Pancreas (tissue), 10 donors: ENCODE measurements at regions not wholly inside any gene's neighbourhood (a gene's known extent, or its start where the extent isn't known, plus 50 kb on each side); places are given as distances from the start of the nearest gene placed in this dataset.
A peak's percentile ranks its signal among the peaks of the same experiment; 100 is the strongest.
"Not testable (repeated sequence)": the region's sequence is repeated elsewhere in the genome, so short reads cannot be mapped to it uniquely, and the experiment has no call there.

Experiments
- ATAC-seq, 4 donors: fragments of 200-7000 bp; cut with Tn5 transposase; one replicate each; pipeline versions ENCODE4 v1.8.0 to v1.9.1; 2020; ENCODE audit warnings: mild to moderate bottlenecking in 4 of 4, moderate library complexity in 4 of 4
- DNase-seq, 6 donors: peaks; one replicate each; pipeline ENCODE4 v3.0.0-alpha.2; 2020
- FAIRE-seq: peaks from 2 replicates; lab custom pipeline; 2012; peaks lifted over from hg19 to GRCh38; lab: Jason Lieb, UNC
- H3K27ac ChIP-seq, 4 donors: fragments of 200-600 bp; sonication (generic); 1 replicate in 3 of 4; 2 replicates in 1 of 4; pipeline versions ENCODE4 v1.5.0 to v1.8.0; 2020
- H3K27me3 ChIP-seq, 4 donors: fragments of 200-600 bp; one replicate each; pipeline ENCODE4 v1.8.0; 2021
- H3K36me3 ChIP-seq, 3 donors: fragments of 200-600 bp; sonication (generic) in 1 of 3; one replicate each; pipeline versions ENCODE4 v1.5.0 to v1.8.0; 2020 to 2021
- H3K4me1 ChIP-seq, 3 donors: fragments of 200-600 bp; one replicate each; pipeline ENCODE4 v1.8.0; 2021
- H3K4me3 ChIP-seq, 4 donors: fragments of 200-600 bp; sonication (generic) in 2 of 4; one replicate each; pipeline versions ENCODE4 v1.5.0 to v1.8.0; 2020 to 2021
- H3K9me3 ChIP-seq, 4 donors: fragments of 200-600 bp; one replicate each; pipeline ENCODE4 v1.8.0; 2021
- CTCF ChIP-seq, 4 donors: fragments of 200-600 bp; sonication (generic) in 3 of 4; IDR thresholded peaks; one replicate each; pipeline versions ENCODE4 v1.5.0 to v1.8.0; 2021; ENCODE audit warnings: antibody characterized with exemption in 4 of 4
- WGBS, 2 donors: extraction: QIAGEN DNeasy Blood & Tissue Kit; methylation state at CpG; one replicate each; pipeline ENCODE4 v1.1.7; 2013; 5-methylcytosine and 5-hydroxymethylcytosine counted together
- intact Hi-C, 3 donors: fragments of 100-400 bp; cut with DNase I; formaldehyde crosslinking; loops; one replicate each; pipeline versions ENCODE4 v1.11.1 to v1.14.2; 2022
- donor health status: healthy with polysubstance abuse.
- donor health status: DM: no; HTN: no; CAD: no; lungs with moderate emphysema.
- donor health status: DM: no; HTN: no; CAD: no.
- donor health status: control.
- donor health status: control.
- donor health status: Bipolar disorder and iron deficiency.
- donor health status: DM: yes; HTN: yes; CAD: no.
- donor health status: DM: no; HTN: no; CAD: no.
- donor health status: DM: no; HTN: no; CAD: no.
- donor health status: DM: yes; HTN: yes; CAD: no.

- intact Hi-C loops, result no loop called here
- ATAC-seq (no peak), FAIRE-seq (no peak), DNase-seq (no peak)
- Histone ChIP-seq H3K27me3 (no peaks in the 10 kb centered on the region), H3K4me1 (no peaks in the 10 kb centered on the region), H3K9me3 (no peaks in the 10 kb centered on the region), H3K36me3 (no peaks in the 10 kb centered on the region), H3K4me3 (no peak overlapping the region), H3K27ac (no peak overlapping the region)
- TF ChIP-seq CTCF (IDR thresholded peaks at IDR 0.05), result no peak
- WGBS, 2 donors, result 92 to 94% methylated on average over 9 of the region's 9 CpGs
Observed at GRCh38 chr10:63683686-63684085, 162.5 kb downstream of the REEP3 start.

GRCh38 chr10:63684257-63684936 lies 163.2 kb downstream of the REEP3 start:
- intact Hi-C loops, result no loop called here
- no peaks in the 10 kb centered on the region for H3K36me3 ChIP-seq
- ATAC-seq (no peak), FAIRE-seq (no peak), DNase-seq (no peak)
- H3K4me1 ChIP-seq, result no peaks in the 10 kb centered on the region
- WGBS, 2 donors, result 81 to 82% methylated on average over 6 of the region's 6 CpGs
- no peak overlapping the region for H3K27ac ChIP-seq
- no peak for TF ChIP-seq CTCF (IDR thresholded peaks at IDR 0.05)
- no peaks in the 10 kb centered on the region for H3K9me3 ChIP-seq
- no peaks in the 10 kb centered on the region for H3K27me3 ChIP-seq
- no peak overlapping the region for H3K4me3 ChIP-seq

GRCh38 chr10:63689768-63690167 lies 168.6 kb downstream of the REEP3 start:
- Histone ChIP-seq H3K36me3 (no peaks in the 10 kb centered on the region), H3K4me3 (no peak overlapping the region), H3K4me1 (no peaks in the 10 kb centered on the region), H3K27me3 (no peaks in the 10 kb centered on the region), H3K9me3 (no peaks in the 10 kb centered on the region), H3K27ac (no peak overlapping the region)
- ATAC-seq (no peak), DNase-seq (no peak), FAIRE-seq (no peak)
- intact Hi-C loops, result no loop called here
- no peak for TF ChIP-seq CTCF (IDR thresholded peaks at IDR 0.05)

GRCh38 chr10:63692220-63692896 lies 171.2 kb downstream of the REEP3 start:
- no peak for DNase-seq
- no peak for FAIRE-seq
- H3K4me3 ChIP-seq, result no peak overlapping the region
- H3K27me3 ChIP-seq, result no peaks in the 10 kb centered on the region
- H3K9me3 ChIP-seq, result no peaks in the 10 kb centered on the region
- no peak for TF ChIP-seq CTCF (IDR thresholded peaks at IDR 0.05)
- H3K27ac ChIP-seq, result no peak overlapping the region
- intact Hi-C loops, result no loop called here
- peak in 3 of 4 donors; percentile 21 to 53 (median 47) for ATAC-seq
- H3K36me3 ChIP-seq, result no peaks in the 10 kb centered on the region
- H3K4me1 ChIP-seq, result no peaks in the 10 kb centered on the region
- WGBS, 2 donors, result 67 to 73% methylated on average over 2 of the region's 2 CpGs

- WGBS, 2 donors, result 58 to 65% methylated on average over 1 of the region's 1 CpG
- FAIRE-seq, intact Hi-C loops: not testable (repeated sequence)
Observed at GRCh38 chr10:63693021-63693420, 171.8 kb downstream of the REEP3 start.

More at GRCh38 chr10:63693021-63693420, 171.8 kb downstream of the REEP3 start:
- not testable (repeated sequence) for DNase-seq, H3K27ac ChIP-seq, H3K36me3 ChIP-seq, H3K27me3 ChIP-seq, H3K4me1 ChIP-seq, ATAC-seq, H3K4me3 ChIP-seq, H3K9me3 ChIP-seq
